MM.1S (cell line): ENCODE measurements at regions not wholly inside any gene's neighbourhood (a gene's known extent, or its start where the extent isn't known, plus 50 kb on each side); places are given as distances from the start of the nearest gene placed in this dataset.

Source experiments
- EZH2 ChIP-seq: fragments of 300-600 bp; sonication (generic); optimal IDR thresholded peaks from 2 replicates; pipeline ENCODE3; 2017; ENCODE audit warnings: low read depth, mild to moderate bottlenecking, antibody characterized with exemption, low read length, mixed read lengths
- EZH2phosphoT487 ChIP-seq: fragments of 300-600 bp; sonication (generic); IDR thresholded peaks from 2 replicates; pipeline ENCODE4 v1.6.1; 2018; ENCODE audit warnings: antibody characterized with exemption, low read length
- TF ChIP-seq, protein P1 (sequence below): fragments of 300-600 bp; sonication (generic); IDR thresholded peaks from 2 replicates; pipeline ENCODE4 v1.5.1; 2016; ENCODE audit warnings: antibody characterized with exemption, low read length, mixed read lengths

GRCh38 chr2:220476877-220477276 is 849.4 kb downstream of the SLC4A3 start:
- TF ChIP-seq, protein P1, sequence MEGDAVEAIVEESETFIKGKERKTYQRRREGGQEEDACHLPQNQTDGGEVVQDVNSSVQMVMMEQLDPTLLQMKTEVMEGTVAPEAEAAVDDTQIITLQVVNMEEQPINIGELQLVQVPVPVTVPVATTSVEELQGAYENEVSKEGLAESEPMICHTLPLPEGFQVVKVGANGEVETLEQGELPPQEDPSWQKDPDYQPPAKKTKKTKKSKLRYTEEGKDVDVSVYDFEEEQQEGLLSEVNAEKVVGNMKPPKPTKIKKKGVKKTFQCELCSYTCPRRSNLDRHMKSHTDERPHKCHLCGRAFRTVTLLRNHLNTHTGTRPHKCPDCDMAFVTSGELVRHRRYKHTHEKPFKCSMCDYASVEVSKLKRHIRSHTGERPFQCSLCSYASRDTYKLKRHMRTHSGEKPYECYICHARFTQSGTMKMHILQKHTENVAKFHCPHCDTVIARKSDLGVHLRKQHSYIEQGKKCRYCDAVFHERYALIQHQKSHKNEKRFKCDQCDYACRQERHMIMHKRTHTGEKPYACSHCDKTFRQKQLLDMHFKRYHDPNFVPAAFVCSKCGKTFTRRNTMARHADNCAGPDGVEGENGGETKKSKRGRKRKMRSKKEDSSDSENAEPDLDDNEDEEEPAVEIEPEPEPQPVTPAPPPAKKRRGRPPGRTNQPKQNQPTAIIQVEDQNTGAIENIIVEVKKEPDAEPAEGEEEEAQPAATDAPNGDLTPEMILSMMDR, result no peak
- no peak for TF ChIP-seq EZH2
- TF ChIP-seq EZH2phosphoT487, result no peak
